ENCODE measurements at regions not wholly inside any gene's neighbourhood (a gene's known extent, or its start where the extent isn't known, plus 50 kb on each side); places are given as distances from the start of the nearest gene placed in this dataset.
A peak's percentile ranks its signal among the peaks of the same experiment; 100 is the strongest.
"Not testable (repeated sequence)": the region's sequence is repeated elsewhere in the genome, so short reads cannot be mapped to it uniquely, and the experiment has no call there.

DNA sequence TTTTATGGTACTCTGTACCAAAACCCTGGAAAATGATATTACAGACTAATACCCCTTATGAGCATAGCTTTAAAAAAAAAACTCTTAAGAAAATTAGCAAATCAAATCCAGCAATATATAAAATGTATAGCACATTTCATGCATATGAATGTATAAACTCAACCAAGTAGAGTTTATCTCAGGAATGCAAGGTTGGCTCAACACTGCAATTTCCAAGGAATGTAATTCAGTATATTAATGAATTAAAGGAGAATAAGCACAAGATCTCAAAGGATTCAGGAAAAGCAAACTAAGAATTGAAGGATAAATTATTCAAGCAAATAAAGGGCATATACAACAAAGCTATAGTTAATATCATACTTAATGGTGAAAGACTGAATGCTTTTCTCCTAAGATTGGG is 61.9 kb upstream of the RPL38 start:
- CTCF ChIA-PET: interaction anchor here (1.2 kb wide), 1 partner anchor 52 kb away, joined by 3 read pairs; no protein-coding TSS in a partner anchor
- DNase-seq (ENCODE audit: low spot score) (no peak), ATAC-seq (no peak)
- TF ChIP-seq NFYB (CRISPR knock-in tag; conservative IDR thresholded peaks at IDR 0.05; ENCODE audit: low read depth): no peak
- no peak overlapping the region for H3K27ac Mint-ChIP-seq
- peaks cover 34% of the 10 kb centered on the region for H3K36me3 Mint-ChIP-seq
- POLR2A ChIA-PET: interaction anchor here (0.7 kb wide), 1 partner anchor 58 kb away, joined by 4 read pairs; no protein-coding TSS in a partner anchor
- H3K9me3 Mint-ChIP-seq: peaks cover 58% of the 10 kb centered on the region
- H3K27me3 Mint-ChIP-seq (ENCODE audit: low read depth): peaks cover 6% of the 10 kb centered on the region
- no peak overlapping the region for H3K4me3 Mint-ChIP-seq
- peaks cover 4% of the 10 kb centered on the region for H3K4me1 Mint-ChIP-seq

GRCh38 chr17:74143318-74143717 is 60.2 kb upstream of the RPL38 start:
- ATAC-seq; H3K4me3 Mint-ChIP-seq; H3K27me3 Mint-ChIP-seq (ENCODE audit: low read depth); H3K27ac Mint-ChIP-seq; CTCF ChIA-PET; H3K4me1 Mint-ChIP-seq; POLR2A ChIA-PET; DNase-seq (ENCODE audit: low spot score): not testable (repeated sequence)
- peaks cover 54% of the 10 kb centered on the region for H3K9me3 Mint-ChIP-seq
- H3K36me3 Mint-ChIP-seq: peaks cover 33% of the 10 kb centered on the region

- H3K27ac Mint-ChIP-seq: no peak overlapping the region
- DNase-seq (ENCODE audit: low spot score): no peak
- TF ChIP-seq EMX1 (CRISPR knock-in tag; IDR thresholded peaks at IDR 0.05): no peak
- peak; percentile 70; the same call in 1 of the 2 replicates for TF ChIP-seq ZNF263 (CRISPR knock-in tag; IDR thresholded peaks at IDR 0.05; ENCODE audit: low read depth)
- TF ChIP-seq SMAD3 (CRISPR knock-in tag; IDR thresholded peaks at IDR 0.05; ENCODE audit: borderline replicate concordance): no peak
- H3K27me3 Mint-ChIP-seq (ENCODE audit: low read depth): peaks cover 3% of the 10 kb centered on the region
- H3K4me1 Mint-ChIP-seq: peaks cover 22% of the 10 kb centered on the region
- H3K4me3 Mint-ChIP-seq: no peak overlapping the region
- POLR2A ChIA-PET: interaction anchor here (0.7 kb wide), 1 partner anchor 39 kb away, joined by 8 read pairs; no protein-coding TSS in a partner anchor
- peaks cover 25% of the 10 kb centered on the region for H3K36me3 Mint-ChIP-seq
- CTCF ChIA-PET: interaction anchor here (1.0 kb wide), 1 partner anchor 27 kb away, joined by 3 read pairs; no protein-coding TSS in a partner anchor
- ATAC-seq: no peak
- peaks cover 37% of the 10 kb centered on the region for H3K9me3 Mint-ChIP-seq
These were observed 57.7 kb upstream of the RPL38 start for GRCh38 chr17:74145756-74146155.

DNA sequence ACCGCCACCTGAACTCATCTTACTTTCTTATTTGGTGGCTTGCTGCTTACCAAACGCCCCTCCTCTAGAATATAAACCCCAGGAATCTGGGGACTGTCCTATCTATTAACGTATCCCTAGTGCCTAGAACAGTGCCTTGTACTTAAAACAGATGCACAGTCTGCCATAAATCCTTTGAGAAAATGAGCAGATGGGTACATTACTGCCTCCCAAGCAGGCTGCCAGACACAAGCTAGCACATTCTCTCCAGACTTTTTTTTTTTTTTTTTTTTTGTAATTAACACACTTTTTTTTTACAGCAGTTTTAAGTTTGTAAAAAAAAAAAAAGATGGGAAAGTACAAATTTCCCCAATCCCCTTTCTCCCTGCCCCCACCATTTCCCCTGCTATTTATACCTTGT is 57.3 kb upstream of the RPL38 start:
- H3K36me3 Mint-ChIP-seq: peaks cover 25% of the 10 kb centered on the region
- H3K27me3 Mint-ChIP-seq (ENCODE audit: low read depth): peaks cover 3% of the 10 kb centered on the region
- no peak for DNase-seq (ENCODE audit: low spot score)
- POLR2A ChIA-PET: no interaction called here
- no peak overlapping the region for H3K4me3 Mint-ChIP-seq
- H3K4me1 Mint-ChIP-seq: peaks cover 22% of the 10 kb centered on the region
- H3K9me3 Mint-ChIP-seq: peaks cover 32% of the 10 kb centered on the region
- ATAC-seq: no peak
- CTCF ChIA-PET: no interaction called here
- TF ChIP-seq TEAD4 (CRISPR knock-in tag; IDR thresholded peaks at IDR 0.05) (no peak), ZNF138 (CRISPR knock-in tag; conservative IDR thresholded peaks at IDR 0.05) (no peak), MYBL2 (CRISPR knock-in tag; IDR thresholded peaks at IDR 0.05) (no peak), AR (CRISPR knock-in tag; IDR thresholded peaks at IDR 0.05) (no peak), USF1 (CRISPR knock-in tag; IDR thresholded peaks at IDR 0.05) (no peak), ZNF396 (CRISPR knock-in tag; IDR thresholded peaks at IDR 0.05; ENCODE audit: borderline replicate concordance) (no peak), ZNF219 (CRISPR knock-in tag; IDR thresholded peaks at IDR 0.05; ENCODE audit: borderline replicate concordance) (no peak), TP53 (CRISPR knock-in tag; IDR thresholded peaks at IDR 0.05) (no peak), IRF1 (CRISPR knock-in tag; IDR thresholded peaks at IDR 0.05) (no peak), ZNF423 (CRISPR knock-in tag; IDR thresholded peaks at IDR 0.05) (no peak), RELA (CRISPR knock-in tag; IDR thresholded peaks at IDR 0.05; ENCODE audit: borderline replicate concordance) (no peak)
- TF ChIP-seq, protein P1, sequence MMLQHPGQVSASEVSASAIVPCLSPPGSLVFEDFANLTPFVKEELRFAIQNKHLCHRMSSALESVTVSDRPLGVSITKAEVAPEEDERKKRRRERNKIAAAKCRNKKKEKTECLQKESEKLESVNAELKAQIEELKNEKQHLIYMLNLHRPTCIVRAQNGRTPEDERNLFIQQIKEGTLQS (CRISPR knock-in tag; conservative IDR thresholded peaks at IDR 0.05): no peak
- H3K27ac Mint-ChIP-seq: no peak overlapping the region
